Heart left ventricle (tissue), 13 donors: ENCODE measurements at regions not wholly inside any gene's neighbourhood (a gene's known extent, or its start where the extent isn't known, plus 50 kb on each side); places are given as distances from the start of the nearest gene placed in this dataset.

ENCODE experiments used
- POLR2A ChIP-seq, 2 donors: fragments of 450-650 bp; IDR thresholded peaks; one replicate each; pipeline ENCODE4 v1.6.1; 2017; ENCODE audit warnings: antibody characterized with exemption in 2 of 2, mild to moderate bottlenecking in 2 of 2, moderate library complexity in 2 of 2
- TF ChIP-seq, protein P1 (sequence below), 12 donors: fragments of 200-600 bp; sonication (generic) in 4 of 12; IDR thresholded peaks; one replicate each; pipeline versions ENCODE4 v1.5.0 to v1.8.0; 2018 to 2022; ENCODE audit warnings: antibody characterized with exemption in 12 of 12, mild to moderate bottlenecking in 5 of 12
- donor health status: ischemic (EF 13 %, LVEDD 7.1; RV severe dilation, severe dysfunction).
- donor health status: DM: no; HTN: yes; CAD: no.
- donor health status: DM: no; HTN: no; CAD: no.
- donor health status: ischemic (EF 25% LVEDD 6.9; RV normal size, moderate dysfunction).
- donor health status: ischemic (EF 25% LVEDD 5.7; RV mildly dilated, moderate dysfunction).
- donor health status: ischemic (EF 35%, LVEDD 5.7; RV mildly dilated, moderate dysfunction).
- donor health status: nonischemic (EF 11% LVEDD 7.7; RV severe dilation, severe dysfunction).
- donor health status: DM: yes; HTN: yes; CAD: no.
- donor health status: PGD.
- donor health status: ischemic (EF 29% LVEDD 5.4; RV normal size, mild dysfunction).
- donor health status: nonischemic (EF 23%, LVEDD 6.1; RV moderate dilation, normal function).

DNA sequence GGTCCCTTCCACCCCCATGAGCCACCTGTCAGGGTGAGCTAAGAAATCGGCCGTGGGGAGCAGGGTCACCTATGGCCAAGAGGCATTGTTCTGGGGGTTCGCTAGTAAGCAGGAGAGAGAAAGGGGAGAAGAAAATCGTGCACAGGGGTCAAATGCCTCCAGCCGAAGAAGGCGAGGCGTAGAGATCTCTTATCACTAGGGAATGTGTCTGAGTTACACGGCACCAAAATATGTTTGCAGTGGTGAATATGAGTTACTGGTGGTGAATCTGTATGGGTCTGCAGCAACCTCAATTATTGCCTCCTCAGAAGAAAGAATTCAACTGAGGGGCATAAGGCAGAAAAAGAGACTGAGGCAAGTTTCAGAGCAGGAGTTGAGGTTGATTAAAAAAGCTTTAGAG lies 54.2 kb upstream of the RABGAP1L start:
- TF ChIP-seq POLR2A (IDR thresholded peaks at IDR 0.05), result no peak
- TF ChIP-seq, protein P1, sequence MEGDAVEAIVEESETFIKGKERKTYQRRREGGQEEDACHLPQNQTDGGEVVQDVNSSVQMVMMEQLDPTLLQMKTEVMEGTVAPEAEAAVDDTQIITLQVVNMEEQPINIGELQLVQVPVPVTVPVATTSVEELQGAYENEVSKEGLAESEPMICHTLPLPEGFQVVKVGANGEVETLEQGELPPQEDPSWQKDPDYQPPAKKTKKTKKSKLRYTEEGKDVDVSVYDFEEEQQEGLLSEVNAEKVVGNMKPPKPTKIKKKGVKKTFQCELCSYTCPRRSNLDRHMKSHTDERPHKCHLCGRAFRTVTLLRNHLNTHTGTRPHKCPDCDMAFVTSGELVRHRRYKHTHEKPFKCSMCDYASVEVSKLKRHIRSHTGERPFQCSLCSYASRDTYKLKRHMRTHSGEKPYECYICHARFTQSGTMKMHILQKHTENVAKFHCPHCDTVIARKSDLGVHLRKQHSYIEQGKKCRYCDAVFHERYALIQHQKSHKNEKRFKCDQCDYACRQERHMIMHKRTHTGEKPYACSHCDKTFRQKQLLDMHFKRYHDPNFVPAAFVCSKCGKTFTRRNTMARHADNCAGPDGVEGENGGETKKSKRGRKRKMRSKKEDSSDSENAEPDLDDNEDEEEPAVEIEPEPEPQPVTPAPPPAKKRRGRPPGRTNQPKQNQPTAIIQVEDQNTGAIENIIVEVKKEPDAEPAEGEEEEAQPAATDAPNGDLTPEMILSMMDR (IDR thresholded peaks at IDR 0.05), result no peak
